Activated naive CD4-positive, alpha-beta T cell treated with anti-CD3 and anti-CD28 coated beads, Interleukin-2, amount 10 ng/mL, durations not matched to agents 7 days and 5 days (primary cell): ENCODE measurements at regions not wholly inside any gene's neighbourhood (a gene's known extent, or its start where the extent isn't known, plus 50 kb on each side); places are given as distances from the start of the nearest gene placed in this dataset.

Source experiments
- CTCF ChIA-PET: fragments of 350-600 bp; sonication (Branson Sonifier 250); formaldehyde crosslinking; loops from one replicate; lab custom pipeline; 2021; ENCODE audit warnings: antibody characterized with exemption; lab: Charles Lee
- DNase-seq: peaks from one replicate; pipeline ENCODE4 v3.0.0-alpha.2; 2020
- H3K27ac Mint-ChIP-seq: one replicate; pipeline ENCODE4 v1.8.0; 2021; ENCODE audit warnings: mild to moderate bottlenecking, moderate library complexity, mixed read lengths
- H3K27me3 Mint-ChIP-seq: one replicate; pipeline ENCODE4 v1.8.0; 2021; ENCODE audit warnings: mild to moderate bottlenecking, mixed read lengths
- H3K36me3 Mint-ChIP-seq: one replicate; pipeline ENCODE4 v1.8.0; 2021; ENCODE audit warnings: mixed read lengths
- H3K4me1 Mint-ChIP-seq: one replicate; pipeline ENCODE4 v1.8.0; 2021; ENCODE audit warnings: mixed read lengths
- H3K4me3 Mint-ChIP-seq: one replicate; pipeline ENCODE4 v1.8.0; 2021; ENCODE audit warnings: mild to moderate bottlenecking, moderate library complexity, mixed read lengths
- H3K9me3 Mint-ChIP-seq: one replicate; pipeline ENCODE4 v1.8.0; 2021; ENCODE audit warnings: mixed read lengths

GRCh38 chr5:124451721-124452383, 294.6 kb downstream of the ZNF608 start:
- H3K4me1 Mint-ChIP-seq: no peaks in the 10 kb centered on the region
- no peak overlapping the region for H3K27ac Mint-ChIP-seq

DNA sequence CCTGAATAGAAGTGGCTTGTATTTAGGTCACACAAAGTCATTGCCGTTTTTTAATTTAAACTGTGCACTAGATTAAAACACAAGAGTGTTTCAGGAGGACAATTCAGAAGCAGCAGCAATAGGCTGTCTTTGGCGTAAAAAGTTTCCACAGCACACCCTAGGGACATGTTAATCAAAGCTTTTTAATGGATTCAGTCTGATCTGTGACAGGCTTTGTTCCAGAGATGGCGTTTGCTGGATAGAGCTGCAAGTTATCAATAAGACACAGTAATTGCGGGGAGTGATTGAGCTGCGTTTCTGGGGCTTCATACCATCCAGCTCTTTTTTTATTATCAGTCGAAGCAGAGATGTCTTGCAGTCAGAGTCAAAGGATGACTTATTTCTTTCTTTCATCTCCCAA, 300.3 kb downstream of the ZNF608 start:
- Mint-ChIP-seq H3K27me3 (no peaks in the 10 kb centered on the region), H3K4me1 (no peaks in the 10 kb centered on the region), H3K9me3 (peaks cover 3% of the 10 kb centered on the region), H3K36me3 (no peaks in the 10 kb centered on the region), H3K4me3 (no peak overlapping the region), H3K27ac (no peak overlapping the region)
- CTCF ChIA-PET: no interaction called here
- DNase-seq: no peak

More at GRCh38 chr5:124451721-124452383, 294.6 kb downstream of the ZNF608 start:
- CTCF ChIA-PET: no interaction called here
- Mint-ChIP-seq H3K4me3 (no peak overlapping the region), H3K36me3 (no peaks in the 10 kb centered on the region), H3K9me3 (peaks cover 3% of the 10 kb centered on the region), H3K27me3 (no peaks in the 10 kb centered on the region)
- DNase-seq: no peak

- H3K4me1 Mint-ChIP-seq: no peaks in the 10 kb centered on the region
- CTCF ChIA-PET: no interaction called here
Observed at GRCh38 chr5:124445070-124445619, 301.3 kb downstream of the ZNF608 start.

DNA sequence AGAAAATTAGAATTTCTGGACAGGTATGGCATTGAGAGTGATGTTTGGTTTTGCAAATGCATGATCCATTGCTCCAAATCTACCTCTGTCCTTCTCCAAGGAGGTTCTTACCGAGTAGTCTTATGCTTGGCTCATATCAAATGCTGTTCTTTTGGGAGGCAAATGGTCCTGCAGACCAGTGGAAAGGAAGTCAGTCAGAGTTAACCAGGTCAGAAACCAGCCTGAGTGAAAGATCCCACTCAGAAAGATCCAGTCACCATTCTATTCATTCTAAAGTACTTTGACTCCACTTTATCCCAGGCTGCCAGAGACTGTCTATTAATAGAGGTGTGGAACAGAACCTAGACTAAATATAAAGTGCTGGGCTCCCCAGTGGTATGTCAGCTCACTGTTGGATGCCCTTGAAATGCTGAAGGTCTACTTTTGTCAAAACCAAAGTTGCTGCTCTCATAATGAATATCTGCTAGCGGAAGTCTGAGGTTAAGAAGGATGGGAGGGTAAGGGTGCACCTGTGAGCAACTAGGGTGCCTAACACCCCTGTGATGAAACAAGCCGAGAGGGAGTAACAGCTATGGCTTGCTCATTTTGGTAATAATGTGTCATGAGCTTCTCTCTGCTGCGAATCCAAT, 302.2 kb downstream of the ZNF608 start:
- H3K27ac Mint-ChIP-seq: no peak overlapping the region
- H3K9me3 Mint-ChIP-seq: peaks cover 3% of the 10 kb centered on the region
- H3K4me3 Mint-ChIP-seq: no peak overlapping the region
- no peaks in the 10 kb centered on the region for H3K4me1 Mint-ChIP-seq
- DNase-seq: no peak
- CTCF ChIA-PET: no interaction called here
- H3K36me3 Mint-ChIP-seq: no peaks in the 10 kb centered on the region
- no peaks in the 10 kb centered on the region for H3K27me3 Mint-ChIP-seq

More at GRCh38 chr5:124445070-124445619, 301.3 kb downstream of the ZNF608 start:
- DNase-seq: no peak
- Mint-ChIP-seq H3K4me3 (no peak overlapping the region), H3K9me3 (peaks cover 3% of the 10 kb centered on the region), H3K36me3 (no peaks in the 10 kb centered on the region), H3K27me3 (no peaks in the 10 kb centered on the region), H3K27ac (no peak overlapping the region)

DNA sequence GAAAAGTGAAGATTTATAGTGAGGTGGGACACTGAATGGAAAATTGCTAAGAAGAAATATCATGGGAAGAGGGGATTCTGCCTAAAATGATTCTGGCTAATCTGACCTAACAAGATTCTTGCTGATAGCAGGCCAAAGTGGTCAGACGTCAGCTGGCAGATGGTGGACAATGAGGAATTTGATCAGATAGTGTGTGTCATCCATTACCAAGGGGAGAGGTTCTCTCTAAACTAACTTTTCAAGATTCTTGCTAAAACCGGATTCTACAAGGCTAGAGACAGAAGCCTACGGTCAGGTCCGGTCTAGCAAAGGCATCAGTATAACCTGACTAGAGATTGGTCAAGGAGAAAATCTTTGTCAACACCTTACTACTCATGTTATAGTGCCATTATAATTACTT, 306.0 kb downstream of the ZNF608 start:
- no peak overlapping the region for H3K27ac Mint-ChIP-seq
- no peaks in the 10 kb centered on the region for H3K4me1 Mint-ChIP-seq
- H3K4me3 Mint-ChIP-seq: no peak overlapping the region
- CTCF ChIA-PET: no interaction called here
- no peaks in the 10 kb centered on the region for H3K36me3 Mint-ChIP-seq
- no peaks in the 10 kb centered on the region for H3K27me3 Mint-ChIP-seq
- DNase-seq: no peak
- H3K9me3 Mint-ChIP-seq: no peaks in the 10 kb centered on the region

- DNase-seq: no peak
- Mint-ChIP-seq H3K27me3 (no peaks in the 10 kb centered on the region), H3K4me1 (no peaks in the 10 kb centered on the region), H3K9me3 (no peaks in the 10 kb centered on the region), H3K27ac (no peak overlapping the region), H3K36me3 (no peaks in the 10 kb centered on the region), H3K4me3 (no peak overlapping the region)
- CTCF ChIA-PET: no interaction called here
Observed at GRCh38 chr5:124439609-124440008, 306.8 kb downstream of the ZNF608 start.

DNA sequence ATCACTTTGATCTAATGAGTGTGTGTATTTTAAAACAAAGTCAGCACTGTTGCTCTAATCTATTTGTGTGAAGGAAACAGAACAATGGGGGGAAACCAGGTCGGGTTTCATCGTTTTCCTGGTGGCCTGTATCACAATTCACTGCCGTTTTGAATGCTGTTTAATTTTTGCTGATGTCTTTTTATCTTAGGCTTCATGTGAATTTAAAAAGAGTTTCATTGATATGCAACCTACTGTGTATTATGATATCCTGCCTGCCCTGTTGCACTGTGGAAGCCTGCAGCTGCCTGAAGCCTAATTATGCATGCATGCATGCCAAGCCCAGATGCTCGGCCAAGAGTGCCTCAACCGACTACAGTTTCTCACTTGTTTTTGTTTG, 307.5 kb downstream of the ZNF608 start:
- Mint-ChIP-seq H3K36me3 (no peaks in the 10 kb centered on the region), H3K27me3 (no peaks in the 10 kb centered on the region), H3K4me1 (no peaks in the 10 kb centered on the region), H3K9me3 (no peaks in the 10 kb centered on the region), H3K27ac (no peak overlapping the region), H3K4me3 (no peak overlapping the region)
- DNase-seq: no peak
- CTCF ChIA-PET: no interaction called here

DNA sequence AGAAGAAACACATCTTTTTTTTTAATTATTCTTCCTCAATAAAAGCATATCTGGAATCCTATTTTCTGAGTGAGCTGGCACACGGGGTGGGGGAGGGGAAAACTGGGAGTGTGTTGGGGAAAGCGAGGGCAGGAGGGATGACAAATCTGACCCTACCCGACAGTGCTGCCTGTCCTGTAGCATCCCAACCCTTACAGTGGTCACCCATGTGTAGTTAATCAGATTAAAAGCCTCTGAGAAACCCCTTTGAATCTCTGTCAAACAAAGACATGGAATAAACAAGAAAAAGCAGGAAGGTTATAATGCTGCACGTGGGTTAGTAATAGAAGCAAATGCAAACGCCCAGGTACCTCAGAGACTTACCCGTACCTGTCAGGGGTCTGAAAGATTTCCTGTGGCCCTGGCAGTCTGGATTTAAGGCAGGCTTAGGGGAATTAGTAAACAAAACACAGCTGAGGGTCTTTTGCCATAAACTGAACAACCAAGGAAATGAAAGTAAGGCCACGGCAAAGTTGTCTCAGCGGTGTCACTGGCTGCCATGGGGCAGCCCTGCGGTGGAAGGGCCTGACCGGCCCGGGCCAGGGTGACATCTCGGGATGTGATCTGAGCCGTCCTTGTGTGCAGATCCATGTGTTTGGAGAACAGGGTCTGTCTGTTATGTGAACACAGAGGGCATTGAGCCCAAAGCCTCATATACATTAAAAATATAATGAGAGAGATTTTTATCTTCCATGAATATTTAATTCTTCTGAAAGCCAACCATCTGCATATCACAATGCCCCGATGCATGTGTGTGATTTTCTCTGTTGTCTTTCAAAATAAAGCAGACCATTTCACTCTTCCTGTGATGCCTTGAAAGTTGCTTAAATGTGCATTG, 308.2 kb downstream of the ZNF608 start:
- Mint-ChIP-seq H3K27ac (no peak overlapping the region), H3K4me3 (no peak overlapping the region), H3K4me1 (no peaks in the 10 kb centered on the region), H3K27me3 (no peaks in the 10 kb centered on the region), H3K36me3 (no peaks in the 10 kb centered on the region), H3K9me3 (peaks cover 1% of the 10 kb centered on the region)
- CTCF ChIA-PET: no interaction called here
- no peak for DNase-seq

GRCh38 chr5:124436294-124436693, 310.1 kb downstream of the ZNF608 start:
- H3K27ac Mint-ChIP-seq: no peak overlapping the region
- CTCF ChIA-PET: no interaction called here
- H3K9me3 Mint-ChIP-seq: peaks cover 1% of the 10 kb centered on the region
- no peaks in the 10 kb centered on the region for H3K4me1 Mint-ChIP-seq
- no peak overlapping the region for H3K4me3 Mint-ChIP-seq
- no peak for DNase-seq
- H3K36me3 Mint-ChIP-seq: no peaks in the 10 kb centered on the region
- H3K27me3 Mint-ChIP-seq: no peaks in the 10 kb centered on the region

DNA sequence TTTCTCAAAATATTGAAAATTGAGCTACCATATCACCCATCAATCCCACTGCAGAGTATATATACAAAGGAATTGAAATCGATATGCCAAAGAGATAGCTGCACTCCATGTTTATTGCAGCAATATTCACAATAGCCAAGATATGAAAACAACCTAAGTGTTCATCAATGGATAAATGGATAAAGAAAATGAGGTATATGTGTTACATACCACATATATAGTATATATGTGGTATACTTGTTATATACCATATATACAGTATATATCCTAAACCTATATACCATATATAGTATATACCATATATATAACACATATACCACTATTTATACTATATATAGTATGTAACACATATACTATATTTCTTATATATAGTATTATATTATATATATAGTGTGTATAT, 313.3 kb downstream of the ZNF608 start:
- Mint-ChIP-seq H3K4me1 (no peaks in the 10 kb centered on the region), H3K9me3 (peaks cover 1% of the 10 kb centered on the region), H3K27ac (no peak overlapping the region), H3K27me3 (no peaks in the 10 kb centered on the region), H3K36me3 (no peaks in the 10 kb centered on the region), H3K4me3 (no peak overlapping the region)
- no peak for DNase-seq
- CTCF ChIA-PET: no interaction called here

DNA sequence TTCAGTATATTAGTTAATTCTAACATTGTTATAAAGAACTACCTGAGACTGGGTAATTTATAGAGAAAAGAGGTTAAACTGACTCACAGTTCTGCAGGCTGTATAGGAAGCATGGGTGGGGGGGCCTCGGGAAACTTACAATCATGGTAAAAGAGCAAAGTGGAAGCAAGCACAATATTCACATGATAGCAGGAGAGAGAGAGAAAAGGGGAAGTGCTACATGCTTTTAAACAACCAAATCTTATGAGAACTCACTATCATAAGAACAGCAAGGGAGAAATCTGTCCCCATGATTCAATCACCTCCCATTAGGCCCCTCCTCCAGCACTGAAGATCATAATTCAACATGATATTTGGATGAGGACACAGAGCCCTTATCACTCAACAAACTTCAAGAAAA, 324.9 kb downstream of the ZNF608 start:
- Mint-ChIP-seq H3K4me3 (no peak overlapping the region), H3K27ac (no peak overlapping the region), H3K27me3 (no peaks in the 10 kb centered on the region), H3K4me1 (no peaks in the 10 kb centered on the region), H3K9me3 (peaks cover 2% of the 10 kb centered on the region), H3K36me3 (no peaks in the 10 kb centered on the region)
- CTCF ChIA-PET: no interaction called here
- no peak for DNase-seq

GRCh38 chr5:124420952-124421351, 325.5 kb downstream of the ZNF608 start:
- DNase-seq: no peak
- CTCF ChIA-PET: no interaction called here
- H3K9me3 Mint-ChIP-seq: peaks cover 2% of the 10 kb centered on the region
- no peak overlapping the region for H3K4me3 Mint-ChIP-seq
- H3K27ac Mint-ChIP-seq: no peak overlapping the region
- no peaks in the 10 kb centered on the region for H3K27me3 Mint-ChIP-seq
- no peaks in the 10 kb centered on the region for H3K4me1 Mint-ChIP-seq
- no peaks in the 10 kb centered on the region for H3K36me3 Mint-ChIP-seq

- no peaks in the 10 kb centered on the region for H3K4me1 Mint-ChIP-seq
- H3K36me3 Mint-ChIP-seq: no peaks in the 10 kb centered on the region
- no peak for DNase-seq
- H3K4me3 Mint-ChIP-seq: no peak overlapping the region
- no peaks in the 10 kb centered on the region for H3K27me3 Mint-ChIP-seq
- peaks cover 2% of the 10 kb centered on the region for H3K9me3 Mint-ChIP-seq
- CTCF ChIA-PET: no interaction called here
- no peak overlapping the region for H3K27ac Mint-ChIP-seq
Observed at GRCh38 chr5:124419531-124419930, 326.9 kb downstream of the ZNF608 start.

GRCh38 chr5:124418390-124418789, 328.0 kb downstream of the ZNF608 start:
- Mint-ChIP-seq H3K4me1 (no peaks in the 10 kb centered on the region), H3K36me3 (no peaks in the 10 kb centered on the region), H3K9me3 (peaks cover 2% of the 10 kb centered on the region), H3K4me3 (no peak overlapping the region), H3K27me3 (no peaks in the 10 kb centered on the region), H3K27ac (no peak overlapping the region)
- CTCF ChIA-PET: no interaction called here
- DNase-seq: no peak
